ENCODE measurements at regions not wholly inside any gene's neighbourhood (a gene's known extent, or its start where the extent isn't known, plus 50 kb on each side); places are given as distances from the start of the nearest gene placed in this dataset.

DNA sequence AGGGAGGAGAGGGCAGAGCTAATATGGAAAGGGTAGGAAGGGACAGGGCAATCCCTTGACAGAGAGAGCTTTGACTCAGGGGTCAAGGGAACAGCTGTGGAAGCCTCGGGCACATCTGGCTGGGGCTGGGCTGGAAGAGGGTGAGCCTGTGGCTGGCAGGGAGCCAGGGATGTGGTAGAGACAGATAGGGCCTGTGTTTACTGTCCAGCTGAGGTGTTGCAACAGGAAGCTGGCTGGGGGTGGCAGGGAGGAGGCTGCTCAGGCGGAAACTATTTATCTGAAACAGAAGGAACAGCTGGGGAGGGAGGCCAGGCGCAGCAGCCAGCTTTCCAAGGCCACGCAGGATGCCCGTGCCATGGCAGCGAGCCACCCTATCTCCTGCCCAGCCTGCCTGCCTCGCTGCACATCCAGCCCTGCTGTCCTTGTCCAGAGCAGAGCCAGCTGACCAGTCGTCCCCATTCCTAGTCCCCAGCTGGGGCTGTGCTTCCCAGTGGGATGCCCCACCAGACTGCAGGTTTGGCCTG lies 264.7 kb downstream of the CYP26B1 start:
- WGBS (ENCODE audit: extremely low coverage, insufficient coverage, insufficient read length), result no CpG with 5 or more reads among the region's 8 CpGs
- DNase-seq, result peak; percentile 40 to 70
- no peak overlapping the region for H3K27ac ChIP-seq (ENCODE audit: low read depth, low read length)

DNA sequence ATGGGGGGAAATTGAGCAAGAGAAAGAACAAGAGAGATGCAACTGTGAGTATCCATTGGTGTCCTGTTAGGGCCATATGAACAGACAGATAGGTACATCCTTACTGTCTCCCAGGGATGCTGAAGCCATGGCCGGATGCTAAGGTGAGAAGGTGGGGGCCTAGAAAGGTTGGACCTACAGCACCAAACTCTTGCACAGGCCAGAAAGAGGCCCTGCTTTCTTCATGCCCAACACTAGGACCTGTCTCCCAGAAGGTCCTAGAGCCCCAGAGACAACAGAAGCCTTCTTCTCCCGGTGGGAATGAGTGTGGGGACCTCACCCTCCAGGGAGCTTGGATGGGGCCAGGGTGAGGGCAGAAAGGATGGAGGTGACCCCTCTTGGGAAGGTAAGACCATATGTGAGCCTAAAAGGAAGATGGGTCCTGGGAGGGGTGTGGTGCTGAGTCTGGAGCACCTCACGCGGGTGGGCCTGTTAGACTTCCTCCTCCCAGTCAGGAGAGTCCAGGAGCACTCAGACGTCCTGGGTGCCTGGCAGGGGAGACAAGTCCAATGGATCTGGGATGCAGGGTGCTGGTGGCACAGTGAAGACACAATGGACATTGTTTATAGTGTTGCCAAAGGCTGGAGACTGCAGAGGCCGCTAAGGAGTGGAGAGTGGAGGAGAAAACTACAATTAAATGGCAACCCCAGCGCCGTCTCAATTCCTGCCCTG lies 265.3 kb downstream of the CYP26B1 start:
- no peaks in the 10 kb centered on the region for H3K9me3 ChIP-seq (ENCODE audit: insufficient read depth, low read depth, low read length)
- H2AK5ac ChIP-seq (ENCODE audit: low read length), result no peak overlapping the region
- no peak overlapping the region for H4K8ac ChIP-seq (ENCODE audit: low read depth, low read length)
- H3K4ac ChIP-seq (ENCODE audit: low read depth, low read length), result no peak overlapping the region
- H3K4me3 ChIP-seq (ENCODE audit: low read depth, low read length), result no peak overlapping the region
- H3K23ac ChIP-seq (ENCODE audit: low read length), result no peak overlapping the region
- no peak overlapping the region for H3K14ac ChIP-seq (ENCODE audit: low read length)
- WGBS (ENCODE audit: extremely low coverage, insufficient coverage, insufficient read length), result no CpG with 5 or more reads among the region's 8 CpGs
- peak overlapping the region; percentile 32 for H2BK12ac ChIP-seq (ENCODE audit: low read length)
- H3K27ac ChIP-seq (ENCODE audit: low read depth, low read length), result no peak overlapping the region
- H3K79me1 ChIP-seq (ENCODE audit: low read length), result peaks cover 4% of the 10 kb centered on the region
- H3K4me2 ChIP-seq (ENCODE audit: low read length), result no peak overlapping the region
- no peak overlapping the region for H3K18ac ChIP-seq (ENCODE audit: low read length)
- H3K79me2 ChIP-seq (ENCODE audit: control insufficient read depth, insufficient read depth, low read length, poor library complexity), result peaks cover 2% of the 10 kb centered on the region
- DNase-seq, result no peak
- no peaks in the 10 kb centered on the region for H3K36me3 ChIP-seq (ENCODE audit: control insufficient read depth in 1 of 2, insufficient read depth in 2 of 2, low read length in 2 of 2)
- H4K91ac ChIP-seq (ENCODE audit: low read depth, low read length), result peak overlapping the region; percentile 11
- peaks cover 13% of the 10 kb centered on the region in 2 experiments for H3K4me1 ChIP-seq (ENCODE audit: control insufficient read depth in 1 of 2, insufficient read depth in 2 of 2, low read length in 2 of 2)
- H4K12ac ChIP-seq (ENCODE audit: low read depth, low read length), result no peak overlapping the region
- no peak overlapping the region for H2BK120ac ChIP-seq (ENCODE audit: insufficient read depth, low read length, poor library complexity)
- H3K27me3 ChIP-seq (ENCODE audit: insufficient read depth, low read length), result no peaks in the 10 kb centered on the region
- H2AFZ ChIP-seq (ENCODE audit: insufficient read depth, low read length, poor library complexity), result no peak overlapping the region
- H2BK5ac ChIP-seq (ENCODE audit: low read depth, low read length, poor library complexity), result no peak overlapping the region
- H3K9ac ChIP-seq (ENCODE audit: low read length), result no peak overlapping the region

More for the DNA sequence above, 264.7 kb downstream of the CYP26B1 start:
- H3K14ac ChIP-seq (ENCODE audit: low read length), result no peak overlapping the region
- H3K79me2 ChIP-seq (ENCODE audit: control insufficient read depth, insufficient read depth, low read length, poor library complexity), result peaks cover 2% of the 10 kb centered on the region
- no peak overlapping the region for H3K9ac ChIP-seq (ENCODE audit: low read length)
- no peak overlapping the region for H3K4ac ChIP-seq (ENCODE audit: low read depth, low read length)
- H2AK5ac ChIP-seq (ENCODE audit: low read length), result no peak overlapping the region
- no peak overlapping the region for H4K8ac ChIP-seq (ENCODE audit: low read depth, low read length)
- H3K4me1 ChIP-seq (ENCODE audit: control insufficient read depth in 1 of 2, insufficient read depth in 2 of 2, low read length in 2 of 2), result peaks cover 13% of the 10 kb centered on the region in 2 experiments
- H3K79me1 ChIP-seq (ENCODE audit: low read length), result peaks cover 4% of the 10 kb centered on the region
- H2BK120ac ChIP-seq (ENCODE audit: insufficient read depth, low read length, poor library complexity), result no peak overlapping the region
- no peak overlapping the region for H2BK5ac ChIP-seq (ENCODE audit: low read depth, low read length, poor library complexity)
- H3K27me3 ChIP-seq (ENCODE audit: insufficient read depth, low read length), result no peaks in the 10 kb centered on the region
- no peak overlapping the region for H3K18ac ChIP-seq (ENCODE audit: low read length)
- H4K12ac ChIP-seq (ENCODE audit: low read depth, low read length), result no peak overlapping the region
- no peak overlapping the region for H2AFZ ChIP-seq (ENCODE audit: insufficient read depth, low read length, poor library complexity)
- no peak overlapping the region for H3K4me2 ChIP-seq (ENCODE audit: low read length)
- H4K91ac ChIP-seq (ENCODE audit: low read depth, low read length), result no peak overlapping the region
- peak overlapping the region; percentile 2 for H3K4me3 ChIP-seq (ENCODE audit: low read depth, low read length)
- no peaks in the 10 kb centered on the region for H3K9me3 ChIP-seq (ENCODE audit: insufficient read depth, low read depth, low read length)
- H3K36me3 ChIP-seq (ENCODE audit: control insufficient read depth in 1 of 2, insufficient read depth in 2 of 2, low read length in 2 of 2), result no peaks in the 10 kb centered on the region
- H3K23ac ChIP-seq (ENCODE audit: low read length), result no peak overlapping the region
- H2BK12ac ChIP-seq (ENCODE audit: low read length), result peak overlapping the region; percentile 17

DNA sequence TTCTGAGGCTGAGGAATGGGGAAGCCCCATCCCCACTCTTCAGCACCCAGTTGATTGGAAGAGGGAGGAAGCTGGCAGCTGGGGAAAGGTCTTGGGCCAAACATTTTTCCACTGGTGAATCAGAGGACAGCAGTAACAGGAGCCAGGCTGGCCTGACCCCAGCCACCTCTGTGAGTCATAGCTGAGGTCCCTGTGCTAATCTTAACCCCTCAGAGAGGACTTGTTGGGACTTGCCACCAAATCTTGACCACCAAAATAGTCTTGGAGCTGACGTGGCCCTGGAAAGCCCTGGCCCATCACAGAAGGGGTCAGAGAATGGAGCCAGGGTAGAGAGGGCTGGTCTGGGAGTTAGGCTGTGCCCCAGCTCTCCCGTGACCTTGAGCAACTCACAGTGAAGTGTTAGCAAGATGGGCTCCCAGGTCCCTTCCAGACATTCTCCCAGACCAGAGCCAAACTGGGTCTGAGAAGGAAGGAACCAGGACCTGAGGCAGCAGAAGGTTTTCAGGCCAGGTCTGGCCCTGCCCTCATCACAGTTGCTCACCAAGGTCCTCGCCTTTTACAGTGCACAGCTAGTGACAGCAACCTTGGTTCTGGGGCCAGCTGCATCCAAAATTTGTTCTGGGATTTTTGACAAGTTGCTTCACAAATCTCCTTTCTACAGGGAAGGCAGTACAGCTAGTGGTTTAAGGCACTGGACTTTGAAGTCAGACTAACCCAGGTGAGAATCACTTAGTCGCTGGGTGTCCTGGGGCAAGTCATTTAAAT lies 266.6 kb downstream of the CYP26B1 start:
- no CpG with 5 or more reads among the region's 4 CpGs for WGBS (ENCODE audit: extremely low coverage, insufficient coverage, insufficient read length)
- Histone ChIP-seq H3K27me3 (ENCODE audit: insufficient read depth, low read length) (no peaks in the 10 kb centered on the region), H3K9ac (ENCODE audit: low read length) (no peak overlapping the region), H2BK120ac (ENCODE audit: insufficient read depth, low read length, poor library complexity) (peak overlapping the region; percentile 1), H3K14ac (ENCODE audit: low read length) (no peak overlapping the region), H2AK5ac (ENCODE audit: low read length) (no peak overlapping the region), H3K27ac (ENCODE audit: low read depth, low read length) (no peak overlapping the region), H2BK5ac (ENCODE audit: low read depth, low read length, poor library complexity) (peak overlapping the region; percentile 24), H3K23ac (ENCODE audit: low read length) (no peak overlapping the region), H3K36me3 (ENCODE audit: control insufficient read depth in 1 of 2, insufficient read depth in 2 of 2, low read length in 2 of 2) (no peaks in the 10 kb centered on the region), H2BK12ac (ENCODE audit: low read length) (no peak overlapping the region), H2AFZ (ENCODE audit: insufficient read depth, low read length, poor library complexity) (no peak overlapping the region), H3K9me3 (ENCODE audit: insufficient read depth, low read depth, low read length) (no peaks in the 10 kb centered on the region), H4K91ac (ENCODE audit: low read depth, low read length) (peak overlapping the region; percentile 51), H3K4ac (ENCODE audit: low read depth, low read length) (no peak overlapping the region), H3K79me1 (ENCODE audit: low read length) (peaks cover 4% of the 10 kb centered on the region), H3K79me2 (ENCODE audit: control insufficient read depth, insufficient read depth, low read length, poor library complexity) (peaks cover 2% of the 10 kb centered on the region), H3K4me3 (ENCODE audit: low read depth, low read length) (no peak overlapping the region), H3K18ac (ENCODE audit: low read length) (peak overlapping the region; percentile 4), H3K4me2 (ENCODE audit: low read length) (no peak overlapping the region), H4K8ac (ENCODE audit: low read depth, low read length) (peak overlapping the region; percentile 0), H4K12ac (ENCODE audit: low read depth, low read length) (no peak overlapping the region), H3K4me1 (ENCODE audit: control insufficient read depth in 1 of 2, insufficient read depth in 2 of 2, low read length in 2 of 2) (peaks cover 13% of the 10 kb centered on the region in 2 experiments)
- DNase-seq, result peak; percentile 15 to 36

DNA sequence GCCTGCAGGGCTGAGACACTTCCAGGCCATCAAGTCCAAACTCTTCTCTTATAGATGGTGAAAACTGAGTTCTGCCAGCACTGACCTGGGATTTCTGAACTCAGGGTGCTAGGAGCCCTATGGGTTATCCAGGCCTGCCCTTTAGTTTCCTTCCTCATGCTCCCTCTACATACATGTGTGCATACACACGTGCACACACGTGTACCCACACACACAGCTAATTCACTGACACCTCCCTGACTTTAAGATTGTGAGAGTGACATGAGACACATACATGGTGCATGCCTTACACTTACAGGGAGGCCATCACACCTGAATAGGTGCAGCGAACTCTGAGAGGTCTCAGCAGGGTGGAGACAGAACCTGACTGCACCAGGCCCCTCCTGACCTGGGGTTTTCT lies 267.4 kb downstream of the CYP26B1 start:
- Histone ChIP-seq H3K79me2 (ENCODE audit: control insufficient read depth, insufficient read depth, low read length, poor library complexity) (peaks cover 2% of the 10 kb centered on the region), H3K79me1 (ENCODE audit: low read length) (peaks cover 4% of the 10 kb centered on the region), H3K18ac (ENCODE audit: low read length) (no peak overlapping the region), H2BK12ac (ENCODE audit: low read length) (no peak overlapping the region), H3K4me3 (ENCODE audit: low read depth, low read length) (no peak overlapping the region), H4K12ac (ENCODE audit: low read depth, low read length) (no peak overlapping the region), H3K14ac (ENCODE audit: low read length) (no peak overlapping the region), H2BK5ac (ENCODE audit: low read depth, low read length, poor library complexity) (peak overlapping the region; percentile 26), H2AFZ (ENCODE audit: insufficient read depth, low read length, poor library complexity) (peak overlapping the region; percentile 17), H3K23ac (ENCODE audit: low read length) (no peak overlapping the region), H3K27ac (ENCODE audit: low read depth, low read length) (no peak overlapping the region), H3K9ac (ENCODE audit: low read length) (no peak overlapping the region), H3K27me3 (ENCODE audit: insufficient read depth, low read length) (no peaks in the 10 kb centered on the region), H4K91ac (ENCODE audit: low read depth, low read length) (peak overlapping the region; percentile 51), H2BK120ac (ENCODE audit: insufficient read depth, low read length, poor library complexity) (peak overlapping the region; percentile 20), H4K8ac (ENCODE audit: low read depth, low read length) (peak overlapping the region; percentile 4), H3K9me3 (ENCODE audit: insufficient read depth, low read depth, low read length) (no peaks in the 10 kb centered on the region), H3K4me2 (ENCODE audit: low read length) (no peak overlapping the region), H2AK5ac (ENCODE audit: low read length) (no peak overlapping the region), H3K4ac (ENCODE audit: low read depth, low read length) (no peak overlapping the region), H3K36me3 (ENCODE audit: control insufficient read depth in 1 of 2, insufficient read depth in 2 of 2, low read length in 2 of 2) (no peaks in the 10 kb centered on the region), H3K4me1 (ENCODE audit: control insufficient read depth in 1 of 2, insufficient read depth in 2 of 2, low read length in 2 of 2) (peaks cover 13% of the 10 kb centered on the region in 2 experiments)
- DNase-seq, result no peak
- WGBS (ENCODE audit: extremely low coverage, insufficient coverage, insufficient read length), result no CpG with 5 or more reads among the region's 3 CpGs
